IPS-20b (cell line): ENCODE measurements at regions not wholly inside any gene's neighbourhood (a gene's known extent, or its start where the extent isn't known, plus 50 kb on each side); places are given as distances from the start of the nearest gene placed in this dataset.
"Not testable (repeated sequence)": the region's sequence is repeated elsewhere in the genome, so short reads cannot be mapped to it uniquely, and the experiment has no call there.

ENCODE experiments used
- H3K27ac ChIP-seq: one replicate; pipeline ENCODE4 v1.5.1; 2013; ENCODE audit warnings: low read length
- H3K27me3 ChIP-seq: 2 replicates; pipeline ENCODE4 v1.6.1; 2013; ENCODE audit warnings: mild to moderate bottlenecking, low read length, inconsistent platforms; ENCODE audit not compliant: insufficient read depth
- H3K36me3 ChIP-seq: 2 replicates; pipeline ENCODE4 v1.6.1; 2013; ENCODE audit warnings: low read depth, mild to moderate bottlenecking, inconsistent platforms, low read length, moderate library complexity; ENCODE audit not compliant: insufficient read depth
- H3K4me1 ChIP-seq: 2 replicates; pipeline ENCODE4 v1.6.1; 2013; ENCODE audit warnings: mild to moderate bottlenecking, control low read depth, inconsistent platforms, low read length, moderate library complexity; ENCODE audit not compliant: insufficient read depth
- H3K4me3 ChIP-seq: 2 replicates; pipeline ENCODE4 v1.5.1; 2013; ENCODE audit warnings: mild to moderate bottlenecking, low read length, inconsistent platforms
- H3K9ac ChIP-seq: 2 replicates; pipeline ENCODE4 v1.6.1; 2013; ENCODE audit warnings: low read depth, mild to moderate bottlenecking, inconsistent platforms, low read length, moderate library complexity
- H3K9me3 ChIP-seq: 2 replicates; pipeline ENCODE4 v1.6.1; 2013; ENCODE audit warnings: mild to moderate bottlenecking, low read depth, low read length, inconsistent platforms; ENCODE audit not compliant: insufficient read depth

GRCh38 chr3:115397433-115397832 lies 225.9 kb upstream of the GAP43 start:
- H3K27ac ChIP-seq: no peak overlapping the region
- peaks cover 11% of the 10 kb centered on the region; the same call in 1 of the 2 replicates for H3K4me1 ChIP-seq
- no peaks in the 10 kb centered on the region for H3K9me3 ChIP-seq
- no peak overlapping the region for H3K4me3 ChIP-seq
- no peak overlapping the region for H3K9ac ChIP-seq
- no peaks in the 10 kb centered on the region for H3K36me3 ChIP-seq
- no peaks in the 10 kb centered on the region for H3K27me3 ChIP-seq

- H3K4me3 ChIP-seq: no peak overlapping the region
- no peak overlapping the region for H3K27ac ChIP-seq
- H3K36me3 ChIP-seq: no peaks in the 10 kb centered on the region
- no peak overlapping the region for H3K9ac ChIP-seq
- peaks cover 13% of the 10 kb centered on the region; the same call in 1 of the 2 replicates for H3K4me1 ChIP-seq
- no peaks in the 10 kb centered on the region for H3K27me3 ChIP-seq
- no peaks in the 10 kb centered on the region for H3K9me3 ChIP-seq
These were observed 224.8 kb upstream of the GAP43 start for GRCh38 chr3:115398506-115398905.

- Histone ChIP-seq H3K27ac (no peak overlapping the region), H3K4me3 (no peak overlapping the region), H3K27me3 (no peaks in the 10 kb centered on the region), H3K4me1 (peaks cover 17% of the 10 kb centered on the region; the same call in 1 of the 2 replicates), H3K36me3 (no peaks in the 10 kb centered on the region), H3K9me3 (no peaks in the 10 kb centered on the region), H3K9ac (no peak overlapping the region; the same call in 1 of the 2 replicates)
These were observed 223.6 kb upstream of the GAP43 start for GRCh38 chr3:115399750-115400149.

GRCh38 chr3:115401298-115401697 lies 222.0 kb upstream of the GAP43 start:
- Histone ChIP-seq H3K36me3 (no peaks in the 10 kb centered on the region), H3K27ac (no peak overlapping the region)

GRCh38 chr3:115401851-115402501 lies 221.3 kb upstream of the GAP43 start:
- no peak overlapping the region for H3K4me3 ChIP-seq
- no peak overlapping the region for H3K27ac ChIP-seq
- H3K9ac ChIP-seq: no peak overlapping the region
- peaks cover 28% of the 10 kb centered on the region; the same call in 1 of the 2 replicates for H3K4me1 ChIP-seq
- H3K9me3 ChIP-seq: no peaks in the 10 kb centered on the region
- no peaks in the 10 kb centered on the region for H3K27me3 ChIP-seq
- H3K36me3 ChIP-seq: no peaks in the 10 kb centered on the region

More at GRCh38 chr3:115401298-115401697, 222.0 kb upstream of the GAP43 start:
- Histone ChIP-seq H3K4me3 (no peak overlapping the region), H3K27me3 (no peaks in the 10 kb centered on the region), H3K4me1 (peaks cover 28% of the 10 kb centered on the region; the same call in 1 of the 2 replicates), H3K9me3 (no peaks in the 10 kb centered on the region), H3K9ac (no peak overlapping the region)

- Histone ChIP-seq H3K9me3 (no peaks in the 10 kb centered on the region), H3K4me1 (peaks cover 28% of the 10 kb centered on the region; the same call in 1 of the 2 replicates), H3K4me3 (no peak overlapping the region), H3K9ac (no peak overlapping the region), H3K27ac (no peak overlapping the region), H3K27me3 (no peaks in the 10 kb centered on the region), H3K36me3 (no peaks in the 10 kb centered on the region)
These were observed 220.7 kb upstream of the GAP43 start for GRCh38 chr3:115402651-115403050.

- Histone ChIP-seq H3K4me3 (no peak overlapping the region), H3K9me3 (no peaks in the 10 kb centered on the region), H3K4me1 (peaks cover 28% of the 10 kb centered on the region; the same call in 1 of the 2 replicates), H3K9ac (no peak overlapping the region), H3K27me3 (no peaks in the 10 kb centered on the region), H3K36me3 (no peaks in the 10 kb centered on the region), H3K27ac (no peak overlapping the region)
These were observed 219.5 kb upstream of the GAP43 start for GRCh38 chr3:115403786-115404185.

- Histone ChIP-seq H3K27me3 (no peaks in the 10 kb centered on the region), H3K9me3 (no peaks in the 10 kb centered on the region)
These were observed 213.7 kb upstream of the GAP43 start for GRCh38 chr3:115409596-115409995.

GRCh38 chr3:115414610-115415009 lies 208.7 kb upstream of the GAP43 start:
- H3K27ac ChIP-seq, H3K36me3 ChIP-seq, H3K4me1 ChIP-seq, H3K9ac ChIP-seq, H3K9me3 ChIP-seq, H3K4me3 ChIP-seq, H3K27me3 ChIP-seq: not testable (repeated sequence)

More at GRCh38 chr3:115409596-115409995, 213.7 kb upstream of the GAP43 start:
- no peak overlapping the region for H3K4me3 ChIP-seq
- H3K36me3 ChIP-seq: no peaks in the 10 kb centered on the region
- no peak overlapping the region for H3K9ac ChIP-seq
- H3K4me1 ChIP-seq: peaks cover 13% of the 10 kb centered on the region; the same call in 1 of the 2 replicates
- H3K27ac ChIP-seq: no peak overlapping the region

- no peak overlapping the region for H3K9ac ChIP-seq
- H3K4me1 ChIP-seq: no peaks in the 10 kb centered on the region
- H3K27me3 ChIP-seq: no peaks in the 10 kb centered on the region
- no peak overlapping the region for H3K27ac ChIP-seq
- H3K36me3 ChIP-seq: no peaks in the 10 kb centered on the region
- H3K9me3 ChIP-seq: no peaks in the 10 kb centered on the region
- H3K4me3 ChIP-seq: no peak overlapping the region
These were observed 207.9 kb upstream of the GAP43 start for GRCh38 chr3:115415246-115415996.

- no peaks in the 10 kb centered on the region for H3K9me3 ChIP-seq
- no peak overlapping the region for H3K4me3 ChIP-seq
- H3K27me3 ChIP-seq: no peaks in the 10 kb centered on the region
- H3K4me1 ChIP-seq: no peaks in the 10 kb centered on the region
- no peak overlapping the region for H3K9ac ChIP-seq
- no peaks in the 10 kb centered on the region for H3K36me3 ChIP-seq
- no peak overlapping the region for H3K27ac ChIP-seq
These were observed 204.7 kb upstream of the GAP43 start for GRCh38 chr3:115418583-115418982.

- H3K27ac ChIP-seq: no peak overlapping the region
- H3K9ac ChIP-seq: no peak overlapping the region
- H3K36me3 ChIP-seq: no peaks in the 10 kb centered on the region
- no peaks in the 10 kb centered on the region for H3K4me1 ChIP-seq
- no peaks in the 10 kb centered on the region for H3K27me3 ChIP-seq
- no peaks in the 10 kb centered on the region for H3K9me3 ChIP-seq
- no peak overlapping the region for H3K4me3 ChIP-seq
These were observed 203.2 kb upstream of the GAP43 start for GRCh38 chr3:115420086-115420485.
